ENCODE measurements at regions not wholly inside any gene's neighbourhood (a gene's known extent, or its start where the extent isn't known, plus 50 kb on each side); places are given as distances from the start of the nearest gene placed in this dataset.

- no peak overlapping the region for H3K4me3 ChIP-seq (ENCODE audit: low read depth, low read length)
- no peak for TF ChIP-seq CTCF (conservative IDR thresholded peaks at IDR 0.05; ENCODE audit: low read depth, low read length)
- no peak for DNase-seq (ENCODE audit: low read depth)
These were observed 157.4 kb downstream of the IRX5 start for GRCh38 chr16:55088098-55088497.

- H3K4me3 ChIP-seq (ENCODE audit: low read depth, low read length), result no peak overlapping the region
- no peak for TF ChIP-seq CTCF (conservative IDR thresholded peaks at IDR 0.05; ENCODE audit: low read depth, low read length)
- no peak for DNase-seq (ENCODE audit: low read depth)
These were observed 158.9 kb downstream of the IRX5 start for GRCh38 chr16:55089600-55089999.

- no peak overlapping the region for H3K4me3 ChIP-seq (ENCODE audit: low read depth, low read length)
- TF ChIP-seq CTCF (conservative IDR thresholded peaks at IDR 0.05; ENCODE audit: low read depth, low read length), result no peak
- DNase-seq (ENCODE audit: low read depth), result no peak
These were observed 160.7 kb downstream of the IRX5 start for GRCh38 chr16:55091213-55091870.

GRCh38 chr16:55091871-55092230 is 161.2 kb downstream of the IRX5 start:
- no peak for DNase-seq (ENCODE audit: low read depth)
- no peak for TF ChIP-seq CTCF (conservative IDR thresholded peaks at IDR 0.05; ENCODE audit: low read depth, low read length)
- no peak overlapping the region for H3K4me3 ChIP-seq (ENCODE audit: low read depth, low read length)

- no peak for TF ChIP-seq CTCF (conservative IDR thresholded peaks at IDR 0.05; ENCODE audit: low read depth, low read length)
- DNase-seq (ENCODE audit: low read depth), result no peak
- no peak overlapping the region for H3K4me3 ChIP-seq (ENCODE audit: low read depth, low read length)
These were observed 169.4 kb downstream of the IRX5 start for GRCh38 chr16:55100100-55100499.

- H3K4me3 ChIP-seq (ENCODE audit: low read depth, low read length), result no peak overlapping the region
- TF ChIP-seq CTCF (conservative IDR thresholded peaks at IDR 0.05; ENCODE audit: low read depth, low read length), result no peak
- no peak for DNase-seq (ENCODE audit: low read depth)
These were observed 170.4 kb downstream of the IRX5 start for GRCh38 chr16:55101026-55101425.

- H3K4me3 ChIP-seq (ENCODE audit: low read depth, low read length), result no peak overlapping the region
- no peak for DNase-seq (ENCODE audit: low read depth)
- TF ChIP-seq CTCF (conservative IDR thresholded peaks at IDR 0.05; ENCODE audit: low read depth, low read length), result no peak
These were observed 171.4 kb downstream of the IRX5 start for GRCh38 chr16:55102077-55102476.
